BJ (cell line): ENCODE measurements at regions not wholly inside any gene's neighbourhood (a gene's known extent, or its start where the extent isn't known, plus 50 kb on each side); places are given as distances from the start of the nearest gene placed in this dataset.

Source experiments
- CTCF ChIA-PET: fragments of 350-600 bp; formaldehyde crosslinking; extraction: SDS; loops from one replicate; lab custom pipeline; 2021; ENCODE audit warnings: antibody characterized with exemption, inconsistent platforms; lab: Yijun Ruan, JAX
- POLR2A ChIA-PET: fragments of 300-600 bp; sonication (Branson Sonifier 250); formaldehyde crosslinking; extraction: SDS; loops from one replicate; lab custom pipeline; 2021; ENCODE audit warnings: antibody characterized with exemption; lab: Charles Lee
- DNase-seq: peaks from one replicate; pipeline ENCODE4 v3.0.0-alpha.2; 2011; ENCODE audit warnings: low read depth
- H3K27me3 ChIP-seq: 2 replicates; pipeline ENCODE4 v1.6.0; 2011; ENCODE audit warnings: low read length; ENCODE audit not compliant: control insufficient read depth, insufficient read depth
- H3K36me3 ChIP-seq: 2 replicates; pipeline ENCODE4 v1.5.1; 2011; ENCODE audit warnings: low read length; ENCODE audit not compliant: control insufficient read depth, insufficient read depth
- H3K4me3 ChIP-seq: 2 replicates; pipeline ENCODE4 v1.5.1; 2011; ENCODE audit warnings: low read depth, mild to moderate bottlenecking, control low read depth, low read length
- CTCF ChIP-seq: IDR thresholded peaks from 2 replicates; pipeline ENCODE4 v1.5.1; 2011; ENCODE audit warnings: low read depth, mild to moderate bottlenecking, control low read depth, inconsistent platforms, low read length, moderate library complexity; ENCODE audit not compliant: insufficient read depth

- ChIA-PET POLR2A (no interaction called here), CTCF (interaction anchor here (1.3 kb wide), 1 partner anchor 17 kb away, joined by 4 read pairs; no protein-coding TSS in a partner anchor)
These were observed 282.9 kb upstream of the PKDCC start for GRCh38 chr2:41764919-41765318.

GRCh38 chr2:41768310-41768709, 279.5 kb upstream of the PKDCC start:
- ChIA-PET POLR2A (no interaction called here), CTCF (no interaction called here)
- Histone ChIP-seq H3K4me3 (no peak overlapping the region), H3K27me3 (no peaks in the 10 kb centered on the region), H3K36me3 (no peaks in the 10 kb centered on the region)
- DNase-seq: no peak
- TF ChIP-seq CTCF: no peak

More at GRCh38 chr2:41764919-41765318, 282.9 kb upstream of the PKDCC start:
- DNase-seq: no peak
- no peak for TF ChIP-seq CTCF
- no peaks in the 10 kb centered on the region for H3K36me3 ChIP-seq
- H3K27me3 ChIP-seq: no peaks in the 10 kb centered on the region
- no peak overlapping the region for H3K4me3 ChIP-seq

GRCh38 chr2:41771710-41772109, 276.1 kb upstream of the PKDCC start:
- no peak for DNase-seq
- POLR2A ChIA-PET: no interaction called here
- CTCF ChIA-PET: no interaction called here
- TF ChIP-seq CTCF: no peak
- no peak overlapping the region for H3K4me3 ChIP-seq
- no peaks in the 10 kb centered on the region for H3K36me3 ChIP-seq
- H3K27me3 ChIP-seq: no peaks in the 10 kb centered on the region

- no peak overlapping the region for H3K4me3 ChIP-seq
- ChIA-PET CTCF (no interaction called here), POLR2A (no interaction called here)
- no peak for TF ChIP-seq CTCF
- no peaks in the 10 kb centered on the region for H3K36me3 ChIP-seq
- no peaks in the 10 kb centered on the region for H3K27me3 ChIP-seq
- DNase-seq: no peak
These were observed 275.1 kb upstream of the PKDCC start for GRCh38 chr2:41772697-41773096.

GRCh38 chr2:41774011-41774605, 273.7 kb upstream of the PKDCC start:
- Histone ChIP-seq H3K4me3 (no peak overlapping the region), H3K27me3 (no peaks in the 10 kb centered on the region), H3K36me3 (no peaks in the 10 kb centered on the region)
- ChIA-PET CTCF (interaction anchor here (1.0 kb wide), 1 partner anchor 360 kb away, joined by 4 read pairs; no protein-coding TSS in a partner anchor), POLR2A (no interaction called here)
- DNase-seq: no peak
- TF ChIP-seq CTCF: no peak
